ENCODE measurements at regions not wholly inside any gene's neighbourhood (a gene's known extent, or its start where the extent isn't known, plus 50 kb on each side); places are given as distances from the start of the nearest gene placed in this dataset.
"Not testable (repeated sequence)": the region's sequence is repeated elsewhere in the genome, so short reads cannot be mapped to it uniquely, and the experiment has no call there.

- Mint-ChIP-seq H3K27me3 (ENCODE audit: insufficient read depth) (no peaks in the 10 kb centered on the region), H3K4me3 (no peak overlapping the region), H3K27ac (no peak overlapping the region), H3K4me1 (ENCODE audit: low read depth) (no peaks in the 10 kb centered on the region), H3K9me3 (no peaks in the 10 kb centered on the region), H3K36me3 (ENCODE audit: low read depth) (no peaks in the 10 kb centered on the region)
- intact Hi-C loops (cut with micrococcal nuclease) = no loop called here
- DNase-seq (ENCODE audit: low spot score) = no peak
Measured at GRCh38 chr3:152891678-152892077, 56.7 kb downstream of the P2RY1 start.

GRCh38 chr3:152892446-152892845, 57.5 kb downstream of the P2RY1 start:
- Mint-ChIP-seq H3K9me3 (no peaks in the 10 kb centered on the region), H3K4me1 (ENCODE audit: low read depth) (no peaks in the 10 kb centered on the region), H3K36me3 (ENCODE audit: low read depth) (no peaks in the 10 kb centered on the region), H3K27ac (no peak overlapping the region), H3K27me3 (ENCODE audit: insufficient read depth) (no peaks in the 10 kb centered on the region), H3K4me3 (no peak overlapping the region)
- intact Hi-C loops (cut with micrococcal nuclease) = no loop called here
- no peak for DNase-seq (ENCODE audit: low spot score)

DNA sequence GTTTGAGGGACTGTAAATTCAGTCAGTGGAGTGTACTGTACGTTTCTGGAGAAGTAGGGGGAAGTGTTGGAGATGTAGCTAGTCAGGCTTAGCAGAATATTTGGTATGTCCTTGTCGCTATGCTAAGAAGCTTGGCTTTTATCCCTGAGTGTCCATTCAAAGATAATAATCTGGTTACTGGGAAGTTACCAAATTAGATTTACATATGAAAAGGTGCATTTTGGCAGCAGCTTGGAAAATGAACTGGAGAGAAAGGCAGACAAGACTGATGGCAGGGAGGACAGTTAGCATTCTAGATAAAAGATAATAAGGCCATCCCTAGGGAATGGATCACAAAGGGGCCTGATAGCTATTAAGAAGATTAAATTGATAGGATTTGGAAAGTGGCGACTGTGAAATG, 58.7 kb downstream of the P2RY1 start:
- no peaks in the 10 kb centered on the region for H3K36me3 Mint-ChIP-seq (ENCODE audit: low read depth)
- no peaks in the 10 kb centered on the region for H3K27me3 Mint-ChIP-seq (ENCODE audit: insufficient read depth)
- H3K27ac Mint-ChIP-seq = no peak overlapping the region
- intact Hi-C loops (cut with micrococcal nuclease) = no loop called here
- H3K9me3 Mint-ChIP-seq = no peaks in the 10 kb centered on the region
- DNase-seq (ENCODE audit: low spot score) = no peak
- H3K4me3 Mint-ChIP-seq = no peak overlapping the region
- H3K4me1 Mint-ChIP-seq (ENCODE audit: low read depth) = no peaks in the 10 kb centered on the region

- intact Hi-C loops (cut with micrococcal nuclease) = no loop called here
- H3K4me3 Mint-ChIP-seq = no peak overlapping the region
- peaks cover 2% of the 10 kb centered on the region for H3K27me3 Mint-ChIP-seq (ENCODE audit: insufficient read depth)
- DNase-seq (ENCODE audit: low spot score) = no peak
- no peaks in the 10 kb centered on the region for H3K36me3 Mint-ChIP-seq (ENCODE audit: low read depth)
- no peak overlapping the region for H3K27ac Mint-ChIP-seq
- H3K9me3 Mint-ChIP-seq = no peaks in the 10 kb centered on the region
- H3K4me1 Mint-ChIP-seq (ENCODE audit: low read depth) = no peaks in the 10 kb centered on the region
Measured at GRCh38 chr3:152899306-152899705, 64.4 kb downstream of the P2RY1 start.

DNA sequence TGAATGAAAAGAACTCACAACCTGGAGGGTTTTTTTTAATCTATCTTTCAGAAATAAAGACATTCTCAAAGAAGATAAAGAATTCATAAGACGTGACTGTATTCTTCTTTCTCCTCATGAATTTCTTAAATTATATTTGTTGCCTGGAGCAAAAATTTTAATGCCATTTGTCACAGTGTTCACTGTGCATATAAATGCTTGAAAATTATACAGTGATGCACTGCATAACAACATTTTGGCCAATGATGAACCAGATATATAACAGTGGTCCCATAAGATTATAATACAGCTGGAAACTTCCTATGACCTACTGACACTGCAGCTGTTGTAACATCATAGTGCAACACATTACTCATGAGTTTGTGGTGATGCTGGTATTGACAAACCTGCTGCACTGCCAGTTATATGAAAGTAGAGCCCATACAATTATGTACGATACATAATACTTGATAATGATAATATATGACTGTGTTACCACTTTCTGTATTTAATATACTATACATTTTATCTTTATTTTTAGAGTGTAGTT, 67.3 kb downstream of the P2RY1 start:
- Mint-ChIP-seq H3K4me1 (ENCODE audit: low read depth) (no peaks in the 10 kb centered on the region), H3K9me3 (no peaks in the 10 kb centered on the region), H3K4me3 (no peak overlapping the region), H3K27me3 (ENCODE audit: insufficient read depth) (peaks cover 2% of the 10 kb centered on the region), H3K27ac (no peak overlapping the region), H3K36me3 (ENCODE audit: low read depth) (no peaks in the 10 kb centered on the region)
- intact Hi-C loops (cut with micrococcal nuclease) = no loop called here
- DNase-seq (ENCODE audit: low spot score) = no peak

- no peaks in the 10 kb centered on the region for H3K4me1 Mint-ChIP-seq (ENCODE audit: low read depth)
Measured at GRCh38 chr3:152905631-152906030, 70.7 kb downstream of the P2RY1 start.

DNA sequence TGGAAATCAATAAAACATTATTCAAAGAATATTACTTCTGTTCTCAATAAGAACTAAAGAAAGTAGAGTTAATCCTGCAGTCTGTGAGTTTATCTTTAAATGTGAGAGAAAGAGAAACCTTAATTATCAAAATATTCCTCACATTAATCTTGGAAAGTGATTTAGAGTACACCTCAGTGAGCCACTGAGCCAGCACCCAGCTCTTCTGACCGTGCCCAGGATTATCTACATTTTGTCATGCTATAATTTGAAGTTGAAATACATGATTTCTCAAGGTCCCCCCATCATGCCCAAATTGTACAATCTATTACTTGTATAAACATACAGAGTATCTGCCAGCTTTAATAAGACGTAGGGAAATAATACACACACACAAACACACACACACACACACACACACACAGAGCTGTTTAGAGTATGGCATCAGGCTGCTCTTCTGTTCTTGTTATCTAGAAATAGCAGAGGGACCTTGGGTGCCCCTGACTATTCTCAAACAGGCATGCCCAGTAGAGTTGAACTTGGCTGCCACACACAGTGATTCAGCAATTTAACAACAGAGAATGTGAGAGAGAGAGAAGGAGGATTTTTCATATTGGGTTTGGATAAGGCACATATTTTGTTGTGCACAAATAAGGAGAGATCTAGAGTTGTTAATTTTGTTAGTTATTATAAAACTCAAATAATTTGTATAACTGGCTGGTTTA, 74.4 kb downstream of the P2RY1 start:
- no peaks in the 10 kb centered on the region for H3K9me3 Mint-ChIP-seq

More at GRCh38 chr3:152905631-152906030, 70.7 kb downstream of the P2RY1 start:
- Mint-ChIP-seq H3K27ac (no peak overlapping the region), H3K4me3 (no peak overlapping the region), H3K36me3 (ENCODE audit: low read depth) (no peaks in the 10 kb centered on the region), H3K27me3 (ENCODE audit: insufficient read depth) (peaks cover 2% of the 10 kb centered on the region), H3K9me3 (no peaks in the 10 kb centered on the region)
- intact Hi-C loops (cut with micrococcal nuclease) = no loop called here
- DNase-seq (ENCODE audit: low spot score) = no peak

GRCh38 chr3:152910211-152910610, 75.3 kb downstream of the P2RY1 start:
- H3K9me3 Mint-ChIP-seq = no peaks in the 10 kb centered on the region
- no peaks in the 10 kb centered on the region for H3K36me3 Mint-ChIP-seq (ENCODE audit: low read depth)
- no peaks in the 10 kb centered on the region for H3K4me1 Mint-ChIP-seq (ENCODE audit: low read depth)
- H3K27ac Mint-ChIP-seq = no peak overlapping the region
- H3K4me3 Mint-ChIP-seq = no peak overlapping the region
- DNase-seq (ENCODE audit: low spot score) = no peak
- H3K27me3 Mint-ChIP-seq (ENCODE audit: insufficient read depth) = no peaks in the 10 kb centered on the region
- intact Hi-C loops (cut with micrococcal nuclease) = no loop called here

More for the DNA sequence above, 74.4 kb downstream of the P2RY1 start:
- no peak overlapping the region for H3K4me3 Mint-ChIP-seq
- H3K36me3 Mint-ChIP-seq (ENCODE audit: low read depth) = no peaks in the 10 kb centered on the region
- H3K27ac Mint-ChIP-seq = no peak overlapping the region
- H3K4me1 Mint-ChIP-seq (ENCODE audit: low read depth) = no peaks in the 10 kb centered on the region
- no peaks in the 10 kb centered on the region for H3K27me3 Mint-ChIP-seq (ENCODE audit: insufficient read depth)
- no peak for DNase-seq (ENCODE audit: low spot score)
- intact Hi-C loops (cut with micrococcal nuclease) = no loop called here

GRCh38 chr3:152910966-152911365, 76.0 kb downstream of the P2RY1 start:
- no peaks in the 10 kb centered on the region for H3K4me1 Mint-ChIP-seq (ENCODE audit: low read depth)
- DNase-seq (ENCODE audit: low spot score) = no peak
- H3K27ac Mint-ChIP-seq = no peak overlapping the region
- intact Hi-C loops (cut with micrococcal nuclease) = no loop called here
- no peaks in the 10 kb centered on the region for H3K9me3 Mint-ChIP-seq
- H3K36me3 Mint-ChIP-seq (ENCODE audit: low read depth) = no peaks in the 10 kb centered on the region
- no peak overlapping the region for H3K4me3 Mint-ChIP-seq
- H3K27me3 Mint-ChIP-seq (ENCODE audit: insufficient read depth) = no peaks in the 10 kb centered on the region

DNA sequence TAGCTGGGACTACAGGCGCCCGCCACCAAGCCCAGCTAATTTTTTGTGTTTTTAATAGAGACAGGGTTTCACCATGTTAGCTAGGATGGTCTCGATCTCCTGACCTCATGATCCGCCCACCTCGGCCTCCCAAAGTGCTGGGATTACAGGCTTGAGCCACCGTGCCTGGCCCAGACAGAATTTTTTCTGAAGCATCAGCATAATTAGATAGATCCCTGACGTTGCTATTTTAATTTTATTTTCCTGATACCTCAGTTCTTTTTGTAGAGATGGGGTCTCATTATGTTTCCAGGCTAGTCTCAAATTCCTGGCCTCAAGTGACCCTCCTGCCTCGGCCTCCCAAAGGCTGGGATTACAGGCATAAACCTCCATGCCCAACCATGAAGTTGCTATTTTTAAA, 79.8 kb downstream of the P2RY1 start:
- H3K36me3 Mint-ChIP-seq (ENCODE audit: low read depth); DNase-seq (ENCODE audit: low spot score); H3K27ac Mint-ChIP-seq; H3K4me3 Mint-ChIP-seq; H3K9me3 Mint-ChIP-seq; H3K4me1 Mint-ChIP-seq (ENCODE audit: low read depth); intact Hi-C loops (cut with micrococcal nuclease); H3K27me3 Mint-ChIP-seq (ENCODE audit: insufficient read depth): not testable (repeated sequence)

DNA sequence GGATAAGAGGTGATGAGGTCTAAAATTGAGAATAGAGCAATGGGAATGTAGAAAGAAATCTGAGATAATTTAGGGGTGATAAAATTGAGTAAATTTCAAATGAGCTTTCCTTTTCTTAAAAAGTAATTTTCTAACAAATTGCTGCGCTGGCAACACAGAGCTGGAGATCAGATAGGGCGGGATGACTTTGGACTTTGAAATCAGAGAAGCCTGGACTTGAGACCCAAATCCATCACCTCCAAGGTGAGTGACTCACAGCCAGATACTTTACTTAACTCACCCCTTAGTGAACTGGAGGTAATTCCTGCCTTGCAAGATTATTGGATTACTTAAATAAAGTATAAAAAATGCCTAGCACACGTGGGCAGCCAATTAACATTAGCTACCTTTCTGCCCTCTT, 80.8 kb downstream of the P2RY1 start:
- H3K27ac Mint-ChIP-seq = no peak overlapping the region
- H3K9me3 Mint-ChIP-seq = no peaks in the 10 kb centered on the region
- no peak for DNase-seq (ENCODE audit: low spot score)
- intact Hi-C loops (cut with micrococcal nuclease) = no loop called here
- H3K36me3 Mint-ChIP-seq (ENCODE audit: low read depth) = no peaks in the 10 kb centered on the region
- H3K27me3 Mint-ChIP-seq (ENCODE audit: insufficient read depth) = no peaks in the 10 kb centered on the region
- no peaks in the 10 kb centered on the region for H3K4me1 Mint-ChIP-seq (ENCODE audit: low read depth)
- H3K4me3 Mint-ChIP-seq = no peak overlapping the region

- DNase-seq (ENCODE audit: low spot score) = no peak
- no peak overlapping the region for H3K27ac Mint-ChIP-seq
Measured at GRCh38 chr3:152916753-152917279, 81.9 kb downstream of the P2RY1 start.

GRCh38 chr3:152921351-152921750, 86.4 kb downstream of the P2RY1 start:
- Mint-ChIP-seq H3K27me3 (ENCODE audit: insufficient read depth) (no peaks in the 10 kb centered on the region), H3K4me3 (no peak overlapping the region), H3K36me3 (ENCODE audit: low read depth) (no peaks in the 10 kb centered on the region), H3K4me1 (ENCODE audit: low read depth) (no peaks in the 10 kb centered on the region), H3K27ac (no peak overlapping the region), H3K9me3 (no peaks in the 10 kb centered on the region)
- no peak for DNase-seq (ENCODE audit: low spot score)
- intact Hi-C loops (cut with micrococcal nuclease) = no loop called here

More at GRCh38 chr3:152916753-152917279, 81.9 kb downstream of the P2RY1 start:
- no peak overlapping the region for H3K4me3 Mint-ChIP-seq
- H3K9me3 Mint-ChIP-seq = no peaks in the 10 kb centered on the region
- H3K4me1 Mint-ChIP-seq (ENCODE audit: low read depth) = no peaks in the 10 kb centered on the region
- no peaks in the 10 kb centered on the region for H3K27me3 Mint-ChIP-seq (ENCODE audit: insufficient read depth)
- H3K36me3 Mint-ChIP-seq (ENCODE audit: low read depth) = no peaks in the 10 kb centered on the region
- intact Hi-C loops (cut with micrococcal nuclease) = no loop called here
